HUDEP-2 (cell line): ENCODE measurements at regions not wholly inside any gene's neighbourhood (a gene's known extent, or its start where the extent isn't known, plus 50 kb on each side); places are given as distances from the start of the nearest gene placed in this dataset.
A peak's percentile ranks its signal among the peaks of the same experiment; 100 is the strongest.

Experiments used
- DNase-seq, 76 experiments: peaks; one replicate each; lab custom pipeline; 2025; ENCODE audit not compliant: unreplicated experiment in 76 of 76; lab: John Stamatoyannopoulos, UW

DNA sequence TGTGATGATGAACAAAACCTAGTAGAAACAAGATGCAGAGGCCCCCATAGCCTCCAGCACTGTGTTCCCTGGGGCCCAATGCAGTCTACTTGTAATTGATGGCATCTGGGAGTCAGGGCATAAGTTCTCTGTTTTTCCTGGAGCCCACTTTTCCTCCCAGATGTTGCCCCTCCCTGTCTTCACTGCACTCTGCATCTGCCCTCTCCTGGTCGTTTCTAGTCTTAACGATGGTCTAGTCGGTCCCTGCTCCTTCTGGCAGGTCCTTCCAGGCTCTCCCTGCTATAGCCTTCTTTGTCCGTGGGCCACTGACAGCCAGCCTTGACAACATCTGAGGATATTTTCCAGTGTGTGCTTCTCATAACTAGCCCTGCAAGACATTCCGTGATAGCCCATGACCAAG lies 208.3 kb downstream of the GXYLT1 start:
- no peak for DNase-seq

DNA sequence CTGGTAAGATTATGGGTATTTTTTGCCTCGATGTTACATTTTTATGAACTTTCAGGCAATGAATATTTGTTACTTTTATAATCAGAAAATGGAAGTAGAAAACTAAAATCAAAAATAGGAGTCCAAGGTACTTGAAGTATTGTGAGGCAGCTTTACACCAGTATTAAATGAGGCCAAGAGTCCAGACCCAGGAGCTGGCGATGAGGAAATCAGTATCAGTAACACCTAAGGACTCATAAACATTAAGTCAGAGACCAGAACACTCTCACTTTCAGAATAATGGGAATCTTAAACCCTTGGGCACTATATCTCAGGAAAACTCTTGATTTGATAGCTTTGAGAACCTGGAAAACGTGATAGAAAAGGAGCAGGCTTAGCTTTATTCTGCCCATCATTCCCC lies 208.8 kb downstream of the GXYLT1 start:
- no peak for DNase-seq

DNA sequence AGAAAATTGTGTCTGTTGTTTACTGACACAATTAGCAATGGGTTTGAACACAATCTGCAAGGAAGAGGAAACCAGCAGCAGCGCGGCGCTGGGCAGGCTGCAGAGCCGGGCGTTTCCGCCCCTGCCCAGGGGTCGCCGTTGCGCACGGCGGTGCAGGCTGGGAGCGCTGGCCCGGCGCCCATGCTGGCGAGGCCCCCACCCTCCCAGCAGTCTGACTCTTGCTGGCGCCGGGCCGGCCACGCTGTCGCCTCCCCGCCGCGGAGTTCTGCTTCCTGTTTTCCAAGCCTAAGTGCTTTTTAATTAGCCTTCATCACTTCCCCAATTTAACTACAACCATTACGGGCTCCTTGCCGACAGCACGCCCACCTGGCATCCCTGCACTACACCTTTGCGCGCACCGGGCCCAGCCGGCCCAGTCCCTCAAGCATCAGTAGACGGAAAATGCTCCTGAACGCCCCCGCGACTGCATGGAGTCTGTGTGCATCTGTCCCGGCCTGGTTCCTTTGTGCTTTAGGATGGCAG lies 212.1 kb downstream of the GXYLT1 start:
- peak in 52 of 76 experiments; percentile 2 to 60 (median 30) for DNase-seq

DNA sequence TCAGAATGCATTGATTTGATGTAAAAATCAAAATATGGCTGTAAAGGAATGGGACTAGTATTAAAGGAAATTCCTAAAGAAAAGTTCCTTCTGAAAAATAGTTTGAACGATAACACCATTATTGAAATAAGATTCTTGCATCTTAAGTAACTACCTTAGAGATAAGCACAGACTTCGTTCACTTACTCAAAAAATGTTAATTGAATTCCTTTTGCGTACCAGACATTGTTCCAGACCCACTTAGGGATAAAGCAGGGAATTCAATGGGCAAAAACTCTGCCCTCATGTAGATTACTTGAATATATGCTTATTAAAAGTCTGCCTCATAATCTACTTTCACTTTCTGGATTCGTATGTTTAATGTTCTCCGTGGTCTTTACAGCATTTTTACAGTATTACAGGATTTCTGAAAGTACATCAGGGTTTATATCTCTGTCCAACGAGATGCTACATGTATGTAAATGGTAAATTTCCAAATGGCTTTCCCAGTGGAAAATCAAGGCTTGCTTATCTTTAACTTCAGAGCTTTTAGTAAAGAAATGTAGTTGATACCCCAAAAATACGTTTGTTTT lies 213.7 kb downstream of the GXYLT1 start:
- no peak for DNase-seq

DNA sequence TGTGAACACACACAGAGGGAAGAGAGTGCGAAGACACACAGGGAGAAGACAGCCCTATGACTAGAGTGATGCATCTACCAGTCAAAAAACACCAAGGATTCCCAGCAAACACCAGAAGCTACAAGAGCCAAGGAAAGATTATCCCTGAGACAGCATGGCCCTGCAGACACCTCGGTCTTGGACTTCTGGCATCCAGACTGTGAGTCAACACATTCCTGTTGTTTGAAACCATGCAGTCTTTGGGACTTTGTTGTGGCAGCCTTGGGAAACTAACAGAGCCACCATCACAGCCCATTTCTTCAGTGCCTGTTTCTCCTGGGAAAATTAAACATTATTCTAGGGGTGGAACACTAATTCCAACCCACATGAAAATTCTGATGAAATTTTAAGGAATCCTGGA lies 220.6 kb downstream of the GXYLT1 start:
- no peak for DNase-seq

DNA sequence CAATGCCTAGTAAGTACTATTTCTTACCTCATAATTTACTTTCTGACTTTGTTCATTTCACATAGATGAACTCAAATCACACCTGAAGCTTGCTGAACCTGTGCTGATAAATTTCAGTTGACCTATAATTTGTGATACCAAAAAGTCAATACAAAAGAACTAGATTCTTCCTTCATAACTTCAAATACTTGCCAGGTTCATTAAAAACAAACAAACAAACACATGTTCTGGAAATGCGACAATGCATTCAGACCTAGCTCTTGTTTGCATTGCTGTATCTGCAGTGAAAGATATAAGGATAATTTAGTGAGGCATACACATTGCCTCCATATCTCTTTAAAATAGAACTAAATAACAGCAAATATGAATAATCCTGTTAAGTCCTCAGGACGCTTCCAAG lies 221.3 kb downstream of the GXYLT1 start:
- no peak for DNase-seq

DNA sequence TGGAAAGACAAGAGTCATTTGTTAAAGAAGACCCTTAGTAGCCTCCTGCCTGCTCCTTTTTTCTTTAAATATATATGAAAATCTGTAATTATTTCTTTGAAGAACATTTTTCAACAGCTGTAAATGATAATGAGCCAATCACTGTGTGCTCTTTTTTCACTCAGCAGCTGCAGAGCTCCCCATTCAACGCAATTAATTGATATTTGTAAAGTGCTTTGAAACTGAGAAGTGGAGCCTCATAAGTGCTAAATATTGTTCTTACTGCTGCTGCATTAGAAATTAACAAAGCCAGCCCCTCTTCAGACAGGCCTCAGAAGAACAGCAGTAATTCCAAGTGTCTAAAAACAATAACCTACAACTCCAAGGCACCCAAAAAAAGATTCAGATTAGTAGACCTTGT lies 224.3 kb downstream of the GXYLT1 start:
- no peak for DNase-seq

DNA sequence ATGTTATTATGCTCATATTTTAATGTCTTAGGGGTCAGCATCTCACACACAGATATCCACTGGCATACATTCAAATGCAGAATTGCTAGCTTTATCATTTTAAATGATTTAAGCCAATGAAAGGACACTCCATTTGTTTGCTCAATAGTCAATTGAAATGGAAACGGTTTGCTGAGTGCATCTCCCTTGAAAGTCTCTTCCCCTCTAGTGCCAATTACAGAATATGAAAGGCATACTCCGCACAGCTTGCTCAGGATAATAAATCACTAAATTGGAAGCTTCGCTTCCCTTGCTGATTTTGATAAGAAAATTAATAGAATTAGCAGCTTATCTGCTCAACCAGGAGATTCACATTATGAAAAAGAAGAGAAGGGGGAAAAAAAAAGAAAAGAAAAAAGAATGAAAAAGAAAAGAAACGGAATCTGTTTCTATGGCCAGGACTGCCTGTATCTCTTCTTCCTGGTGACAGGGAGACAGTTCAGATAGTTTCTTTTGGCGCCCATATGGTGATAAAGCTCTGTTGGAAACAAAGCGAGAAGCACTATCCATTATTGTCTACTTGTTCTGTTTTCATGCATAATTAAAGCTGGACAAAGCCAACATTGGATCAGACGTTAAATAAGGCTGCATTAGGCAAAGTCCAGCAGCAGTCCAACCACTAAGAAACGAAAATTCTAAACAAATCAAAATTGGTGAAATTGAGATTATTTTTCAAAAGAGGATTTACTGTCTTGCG lies 225.0 kb downstream of the GXYLT1 start:
- DNase-seq = no peak

DNA sequence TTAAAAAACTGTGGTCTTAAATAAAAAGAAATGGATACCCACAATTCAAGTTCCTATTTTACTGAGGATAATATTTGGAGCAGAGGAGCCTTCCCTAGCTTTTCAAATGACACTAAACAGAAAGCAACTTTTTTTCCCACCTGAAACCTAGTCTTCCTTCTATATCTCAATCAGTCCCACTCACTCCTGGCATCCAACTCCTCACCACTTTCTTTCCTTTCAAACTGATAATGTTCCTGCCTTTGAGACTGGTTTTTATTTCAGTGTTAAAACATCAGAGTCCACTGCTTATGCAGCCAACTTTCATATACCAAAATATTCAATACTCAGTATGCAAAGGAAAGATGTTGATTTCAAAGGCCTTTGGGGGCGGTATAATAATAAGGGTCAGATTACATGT lies 225.6 kb downstream of the GXYLT1 start:
- no peak for DNase-seq

DNA sequence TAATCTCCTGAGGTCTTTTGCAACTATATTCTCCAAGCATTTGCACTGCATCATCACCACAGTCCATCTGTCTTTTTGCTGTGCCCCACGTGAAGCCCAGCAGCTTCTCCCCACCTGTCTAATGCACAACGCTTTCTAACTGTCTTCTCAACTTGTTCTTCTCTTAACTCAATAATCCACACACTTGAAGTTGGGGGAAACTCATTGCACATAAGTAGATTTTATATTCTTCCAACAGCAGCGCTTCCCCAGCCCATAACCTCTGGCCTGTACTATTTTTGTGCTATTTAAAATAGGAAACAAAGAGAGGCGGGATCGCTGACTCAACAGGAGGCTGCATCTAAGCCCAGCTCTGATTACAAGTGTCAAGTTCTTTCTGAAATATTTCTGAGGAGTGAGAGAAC lies 226.7 kb downstream of the GXYLT1 start:
- DNase-seq = no peak

DNA sequence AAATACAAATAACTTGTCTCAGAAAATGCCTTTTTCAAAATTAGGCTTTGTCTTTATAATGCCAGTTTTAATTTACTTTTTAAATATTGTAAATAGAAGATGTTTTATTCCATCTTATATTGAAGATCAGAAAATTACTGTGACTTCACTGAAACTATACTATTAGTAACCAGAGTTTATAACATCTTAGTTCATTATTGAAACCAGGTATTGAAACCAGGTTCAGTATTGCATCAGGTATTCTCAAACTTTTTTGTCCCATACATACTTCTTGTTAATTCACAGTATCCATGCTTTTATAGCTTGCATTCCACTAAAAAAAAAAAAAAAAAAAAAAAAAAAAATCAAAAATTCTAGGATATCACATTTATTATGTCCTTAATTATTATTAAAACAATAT lies 227.5 kb downstream of the GXYLT1 start:
- DNase-seq = no peak

DNA sequence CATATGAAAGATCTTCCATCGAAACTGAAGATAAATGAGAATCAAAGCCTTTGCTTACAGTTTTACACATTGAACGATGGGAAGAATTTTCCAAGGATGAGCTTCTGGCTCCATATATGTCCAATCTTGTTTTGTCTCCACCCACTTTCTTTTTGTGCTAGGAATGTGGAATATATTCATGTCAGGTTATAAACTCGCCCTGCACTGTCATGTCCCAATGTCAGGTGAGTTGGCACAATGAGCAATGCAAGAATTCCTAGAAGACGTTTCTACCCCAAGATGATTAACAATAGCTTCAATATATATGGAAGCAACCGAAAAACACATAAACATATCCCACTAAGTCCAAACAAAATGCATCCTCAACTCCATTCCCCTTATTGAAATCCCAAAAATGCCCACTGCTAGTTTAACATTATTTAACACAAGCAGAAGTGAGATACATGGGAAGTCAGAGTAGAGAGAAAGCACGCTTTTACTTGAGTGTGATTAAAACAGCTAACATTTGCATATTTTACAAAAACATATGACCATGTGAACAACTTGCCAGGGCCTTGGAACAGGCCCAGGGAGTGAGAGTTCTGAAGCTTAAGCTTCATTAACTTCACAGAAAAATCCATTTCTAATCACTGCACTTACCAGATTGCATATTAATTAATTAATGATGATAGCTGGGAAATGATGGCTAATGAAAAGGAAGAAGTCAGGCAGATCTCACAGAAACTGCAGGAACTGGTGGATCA lies 233.9 kb downstream of the GXYLT1 start:
- DNase-seq = no peak

DNA sequence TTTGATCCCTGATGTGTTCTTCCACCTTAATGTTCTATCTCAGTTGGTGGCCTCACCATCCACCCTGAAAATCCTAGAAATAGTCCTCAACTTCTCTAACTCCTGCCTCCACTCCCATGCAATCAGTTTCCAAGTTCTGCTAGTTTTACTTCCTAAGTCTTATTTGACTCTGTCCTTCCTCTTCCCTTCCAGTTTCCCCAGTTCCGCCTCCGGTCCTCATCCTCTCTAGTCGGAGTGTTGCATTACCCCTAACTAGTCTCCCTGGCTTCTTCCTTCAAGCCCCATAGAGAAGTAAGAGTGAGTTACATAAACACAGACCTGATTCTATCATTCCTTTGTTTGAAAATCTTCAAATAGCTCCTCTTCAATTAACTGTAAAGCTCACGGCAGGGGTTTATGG lies 236.5 kb downstream of the GXYLT1 start:
- no peak for DNase-seq

DNA sequence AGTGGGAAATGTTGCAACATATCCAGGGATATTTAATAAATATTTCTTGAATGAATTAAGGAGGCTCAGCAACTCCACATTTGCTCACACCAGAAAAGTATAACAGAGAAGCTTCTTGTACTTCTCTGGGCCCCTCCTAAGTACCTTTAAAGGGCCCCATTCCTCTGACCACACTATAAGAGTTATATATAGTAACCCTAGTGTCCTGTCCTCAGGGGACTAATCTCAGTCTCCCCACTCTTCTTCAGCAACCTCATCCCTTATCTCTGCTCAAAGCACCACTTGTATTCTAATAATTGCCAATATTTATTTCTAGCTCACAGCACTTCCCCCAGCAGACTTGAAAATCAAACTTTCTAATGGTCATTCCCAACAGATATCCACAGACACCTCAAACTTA lies 237.1 kb downstream of the GXYLT1 start:
- no peak for DNase-seq

DNA sequence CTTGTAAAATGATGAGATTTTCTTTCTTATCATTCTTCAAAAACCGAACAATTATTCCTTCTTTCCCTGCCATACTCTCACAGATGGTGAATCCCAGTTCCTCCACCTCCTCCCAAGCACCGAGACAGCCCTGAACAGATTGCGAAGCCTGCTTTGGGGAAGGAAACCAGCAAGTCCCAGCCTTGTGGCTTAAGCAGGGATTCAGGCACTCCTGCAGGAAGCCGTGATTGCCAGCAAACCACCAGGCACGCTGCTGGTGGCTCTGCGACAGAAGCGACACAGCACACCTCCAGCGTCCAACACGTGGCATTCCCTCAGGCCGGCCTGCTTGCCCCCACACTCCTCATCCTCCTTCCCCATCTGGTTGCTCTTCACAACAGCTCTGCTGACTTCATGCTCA lies 237.7 kb downstream of the GXYLT1 start:
- DNase-seq = no peak

DNA sequence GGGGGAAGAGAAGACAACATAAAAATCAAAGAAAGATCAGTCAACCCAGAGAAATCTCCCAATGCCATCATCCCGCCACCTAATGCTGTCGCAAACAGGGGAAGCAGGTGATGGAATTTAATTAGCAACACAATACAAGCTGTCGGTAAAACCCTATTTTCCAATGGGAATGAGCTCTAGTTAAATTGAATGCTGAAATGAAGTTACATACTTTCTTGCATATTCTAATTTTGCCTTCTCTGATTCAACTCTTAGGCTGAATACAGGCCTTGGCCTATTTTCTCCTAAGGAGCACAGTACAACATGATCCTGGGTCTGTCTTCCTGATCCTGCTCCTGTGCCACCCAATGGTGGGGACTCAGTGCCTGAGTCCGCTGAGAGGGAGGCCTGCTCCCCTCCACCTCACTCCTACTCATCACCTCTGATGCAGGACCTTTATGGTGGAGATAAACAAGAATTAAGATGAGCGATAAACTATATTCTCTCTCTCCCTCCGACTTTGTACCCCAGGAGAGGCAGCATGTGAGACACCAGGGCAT lies 238.8 kb downstream of the GXYLT1 start:
- DNase-seq = no peak

DNA sequence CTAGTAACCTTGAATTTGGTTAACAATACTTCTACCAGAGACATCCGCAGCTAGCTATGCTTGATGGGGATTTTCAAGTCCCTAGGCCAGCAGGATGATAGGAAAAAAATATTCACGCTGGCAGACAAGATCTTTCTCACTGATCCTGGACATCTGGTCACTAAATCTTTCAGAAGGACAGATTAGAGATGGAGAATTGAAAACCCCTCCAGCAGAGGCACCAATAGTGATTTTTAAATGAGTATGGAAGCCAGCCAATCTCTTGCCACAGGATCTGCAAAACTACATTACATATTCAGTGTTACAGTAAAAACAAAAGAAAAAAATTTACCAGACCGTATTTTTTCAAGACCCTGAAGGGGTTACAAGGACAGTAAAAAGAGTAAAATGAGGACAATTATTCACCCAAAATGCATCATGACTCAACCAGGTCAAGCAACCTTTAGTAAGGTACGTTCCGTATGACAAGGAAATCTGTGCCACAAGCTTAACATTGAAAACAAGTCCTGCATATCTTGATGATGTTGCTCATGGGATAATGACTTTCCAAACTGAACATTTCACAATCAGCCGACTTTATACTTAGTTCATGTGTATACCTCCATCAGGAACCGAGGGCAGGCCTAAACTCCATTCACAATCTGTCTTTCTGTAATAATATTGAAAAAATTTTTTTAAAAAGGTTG lies 239.5 kb downstream of the GXYLT1 start:
- no peak for DNase-seq

DNA sequence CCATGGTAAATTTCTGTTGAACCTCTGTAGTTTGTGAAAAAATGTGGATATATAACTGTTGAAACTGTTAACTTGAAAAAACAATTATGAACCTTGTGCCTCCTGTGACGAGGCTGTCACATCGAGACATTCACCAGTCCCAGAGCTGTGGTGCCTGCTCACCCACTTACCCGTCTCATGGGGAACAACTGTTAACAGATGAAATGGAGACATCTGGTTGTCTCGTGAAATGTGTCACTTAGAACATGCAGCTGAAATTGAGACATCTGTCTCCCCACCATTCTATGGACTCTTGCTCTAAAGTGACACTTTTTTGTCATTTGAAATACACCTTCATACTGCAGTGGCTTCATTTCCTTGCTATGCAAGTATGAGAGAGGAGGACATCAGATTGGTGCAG lies 240.6 kb downstream of the GXYLT1 start:
- no peak for DNase-seq

DNA sequence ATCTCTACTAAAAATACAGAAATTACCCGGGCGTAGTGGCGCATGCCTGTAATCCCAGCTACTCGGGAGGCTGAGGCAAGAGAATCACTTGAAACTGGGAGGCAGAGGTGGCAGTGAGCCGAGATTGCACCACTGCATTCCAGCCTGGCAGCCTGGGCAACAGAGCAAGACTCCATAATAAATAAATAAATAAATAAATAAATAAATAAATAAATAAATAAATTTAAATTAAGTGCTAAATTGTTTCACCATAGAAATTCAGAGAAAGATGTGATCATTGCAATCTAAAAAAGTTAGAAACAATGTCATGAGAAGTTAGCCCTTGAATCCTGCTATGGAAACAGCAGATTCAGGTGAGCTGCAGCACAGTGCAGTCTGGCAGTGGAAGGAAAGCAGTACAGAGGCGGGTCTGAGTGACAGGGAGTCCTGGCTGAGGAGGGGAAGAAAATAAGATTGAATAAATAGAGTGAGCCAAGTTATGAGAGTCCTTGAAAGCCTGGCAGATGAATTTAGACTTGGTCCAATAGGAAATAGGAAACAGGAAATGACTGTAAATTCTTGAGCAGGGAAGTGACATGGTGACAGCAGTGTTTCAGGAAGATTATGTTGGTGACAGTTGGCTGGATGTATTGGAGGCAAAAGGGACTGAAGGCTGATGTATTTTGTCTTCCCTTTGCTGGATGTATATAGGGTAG lies 241.5 kb downstream of the GXYLT1 start:
- DNase-seq = no peak

DNA sequence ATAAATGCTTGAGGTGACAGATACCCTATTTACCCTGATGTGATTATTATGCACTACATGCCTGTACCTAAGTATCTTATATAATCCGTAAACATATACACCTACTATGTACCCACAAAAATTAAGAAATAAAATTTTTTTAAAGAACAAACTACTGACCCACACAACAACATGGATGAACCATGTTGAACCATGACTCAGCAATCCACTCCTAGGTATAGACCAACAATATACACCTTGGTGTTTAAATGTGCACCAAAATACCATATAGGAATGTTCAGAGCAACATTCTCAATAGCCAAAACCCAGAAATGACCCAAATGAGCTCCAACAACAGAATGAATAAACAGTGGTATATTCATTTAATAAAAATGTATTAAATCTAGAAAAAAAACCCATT lies 245.1 kb downstream of the GXYLT1 start:
- DNase-seq = no peak
